Neural progenitor cell (in vitro differentiated cells): ENCODE measurements at regions not wholly inside any gene's neighbourhood (a gene's known extent, or its start where the extent isn't known, plus 50 kb on each side); places are given as distances from the start of the nearest gene placed in this dataset.

Source experiments
- DNase-seq: peaks from one replicate; pipeline ENCODE4 v3.0.0-alpha.2; 2016; ENCODE audit warnings: low spot score
- H2AFZ ChIP-seq: fragments of 200-600 bp; sonication (generic); replicated peaks from 2 replicates; pipeline ENCODE4 v1.6.1; 2016; ENCODE audit warnings: antibody characterized with exemption
- H3F3A ChIP-seq: fragments of 200-600 bp; sonication (generic); 2 replicates; pipeline ENCODE4 v1.6.1; 2016; ENCODE audit warnings: antibody characterized with exemption, low read depth
- H3K27ac ChIP-seq: fragments of 200-600 bp; sonication (generic); 2 replicates; pipeline ENCODE4 v1.5.1; 2016; ENCODE audit warnings: mild to moderate bottlenecking
- H3K27me3 ChIP-seq: fragments of 200-600 bp; sonication (generic); 2 replicates; pipeline ENCODE4 v1.6.1; 2016; ENCODE audit warnings: mild to moderate bottlenecking, moderate library complexity
- H3K36me3 ChIP-seq: fragments of 200-600 bp; sonication (generic); 2 replicates; pipeline ENCODE4 v1.5.1; 2016
- H3K4me1 ChIP-seq: fragments of 200-600 bp; sonication (generic); 2 replicates; pipeline ENCODE4 v1.6.1; 2016; ENCODE audit warnings: mixed run types
- H3K4me2 ChIP-seq: fragments of 200-600 bp; sonication (generic); 2 replicates; pipeline ENCODE4 v1.6.1; 2016
- H3K4me3 ChIP-seq: fragments of 200-600 bp; sonication (generic); 2 replicates; pipeline ENCODE4 v1.5.1; 2016
- H3K79me2 ChIP-seq: fragments of 200-600 bp; sonication (generic); 2 replicates; pipeline ENCODE4 v1.6.1; 2016; ENCODE audit warnings: low read depth
- H3K9ac ChIP-seq: fragments of 200-600 bp; sonication (generic); 2 replicates; pipeline ENCODE4 v1.6.1; 2016
- H3K9me3 ChIP-seq: fragments of 200-600 bp; sonication (generic); 2 replicates; pipeline ENCODE4 v1.5.1; 2016; ENCODE audit warnings: low read depth
- H4K20me1 ChIP-seq: fragments of 200-600 bp; sonication (generic); 2 replicates; pipeline ENCODE4 v1.6.1; 2016; ENCODE audit warnings: low read depth
- H3K27ac Mint-ChIP-seq: 3 replicates; pipeline ENCODE4 v1.8.0; 2021; ENCODE audit warnings: mixed read lengths
- H3K27me3 Mint-ChIP-seq: 2 replicates; pipeline ENCODE4 v1.8.0; 2022; ENCODE audit warnings: low read depth, mild to moderate bottlenecking, inconsistent platforms, moderate library complexity, mixed read lengths; ENCODE audit not compliant: insufficient read depth
- H3K36me3 Mint-ChIP-seq: 3 replicates; pipeline ENCODE4 v1.8.0; 2021; ENCODE audit warnings: mixed read lengths
- H3K4me1 Mint-ChIP-seq: 3 replicates; pipeline ENCODE4 v1.8.0; 2021; ENCODE audit warnings: mixed read lengths
- H3K4me3 Mint-ChIP-seq: 3 replicates; pipeline ENCODE4 v1.8.0; 2021; ENCODE audit warnings: mild to moderate bottlenecking, moderate library complexity, mixed read lengths
- H3K9me3 Mint-ChIP-seq: 3 replicates; pipeline ENCODE4 v1.8.0; 2020; ENCODE audit warnings: mixed read lengths
- EZH2 ChIP-seq: fragments of 200-600 bp; sonication (generic); IDR thresholded peaks from 2 replicates; pipeline ENCODE4 v1.6.1; 2017; ENCODE audit warnings: antibody characterized with exemption, mild to moderate bottlenecking, moderate library complexity
- EZH2phosphoT487 ChIP-seq: fragments of 200-600 bp; sonication (generic); IDR thresholded peaks from 2 replicates; pipeline ENCODE4 v1.6.1; 2017; ENCODE audit warnings: antibody characterized with exemption
- TF ChIP-seq, protein P1 (sequence below): fragments of 200-600 bp; sonication (generic); IDR thresholded peaks from 2 replicates; pipeline ENCODE4 v1.5.1; 2017; ENCODE audit warnings: antibody characterized with exemption, mild to moderate bottlenecking

DNA sequence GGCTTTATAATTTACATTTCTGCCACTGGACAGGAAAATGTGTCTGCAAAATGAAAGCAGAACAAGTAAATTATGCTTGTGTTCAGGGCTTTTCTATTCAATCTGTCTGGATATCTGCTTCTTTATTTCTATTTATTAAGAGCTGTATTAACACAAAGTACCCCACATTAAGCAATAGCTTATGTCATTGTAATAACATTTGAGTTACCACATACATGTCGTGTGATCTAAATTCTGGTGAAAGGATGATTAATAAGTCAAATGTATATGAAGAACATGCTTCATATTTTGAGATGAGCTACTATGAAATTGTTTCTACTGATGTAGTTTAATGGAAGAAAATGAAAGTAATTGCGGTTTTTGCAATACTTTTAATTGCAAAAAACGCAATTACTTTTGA, 238.2 kb downstream of the KCNJ2 start:
- no peaks in the 10 kb centered on the region for H3K9me3 ChIP-seq
- H3K27me3 ChIP-seq = no peaks in the 10 kb centered on the region
- TF ChIP-seq, protein P1, sequence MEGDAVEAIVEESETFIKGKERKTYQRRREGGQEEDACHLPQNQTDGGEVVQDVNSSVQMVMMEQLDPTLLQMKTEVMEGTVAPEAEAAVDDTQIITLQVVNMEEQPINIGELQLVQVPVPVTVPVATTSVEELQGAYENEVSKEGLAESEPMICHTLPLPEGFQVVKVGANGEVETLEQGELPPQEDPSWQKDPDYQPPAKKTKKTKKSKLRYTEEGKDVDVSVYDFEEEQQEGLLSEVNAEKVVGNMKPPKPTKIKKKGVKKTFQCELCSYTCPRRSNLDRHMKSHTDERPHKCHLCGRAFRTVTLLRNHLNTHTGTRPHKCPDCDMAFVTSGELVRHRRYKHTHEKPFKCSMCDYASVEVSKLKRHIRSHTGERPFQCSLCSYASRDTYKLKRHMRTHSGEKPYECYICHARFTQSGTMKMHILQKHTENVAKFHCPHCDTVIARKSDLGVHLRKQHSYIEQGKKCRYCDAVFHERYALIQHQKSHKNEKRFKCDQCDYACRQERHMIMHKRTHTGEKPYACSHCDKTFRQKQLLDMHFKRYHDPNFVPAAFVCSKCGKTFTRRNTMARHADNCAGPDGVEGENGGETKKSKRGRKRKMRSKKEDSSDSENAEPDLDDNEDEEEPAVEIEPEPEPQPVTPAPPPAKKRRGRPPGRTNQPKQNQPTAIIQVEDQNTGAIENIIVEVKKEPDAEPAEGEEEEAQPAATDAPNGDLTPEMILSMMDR = no peak
- TF ChIP-seq EZH2phosphoT487 = no peak
- TF ChIP-seq EZH2 = no peak
- no peaks in the 10 kb centered on the region for H3K9me3 Mint-ChIP-seq
- H3K27ac ChIP-seq = no peak overlapping the region
- H3K36me3 Mint-ChIP-seq = no peaks in the 10 kb centered on the region
- no peak overlapping the region for H3K4me2 ChIP-seq
- DNase-seq = no peak
- no peak overlapping the region for H2AFZ ChIP-seq
- H3K9ac ChIP-seq = no peak overlapping the region
- no peaks in the 10 kb centered on the region for H3K36me3 ChIP-seq
- no peaks in the 10 kb centered on the region for H4K20me1 ChIP-seq
- H3K27me3 Mint-ChIP-seq = no peaks in the 10 kb centered on the region
- H3K4me1 ChIP-seq = no peaks in the 10 kb centered on the region
- H3K4me3 Mint-ChIP-seq = no peak overlapping the region
- no peaks in the 10 kb centered on the region for H3F3A ChIP-seq
- no peak overlapping the region for H3K4me3 ChIP-seq
- H3K79me2 ChIP-seq = no peaks in the 10 kb centered on the region
- H3K27ac Mint-ChIP-seq = no peak overlapping the region
- peaks cover 2% of the 10 kb centered on the region for H3K4me1 Mint-ChIP-seq

DNA sequence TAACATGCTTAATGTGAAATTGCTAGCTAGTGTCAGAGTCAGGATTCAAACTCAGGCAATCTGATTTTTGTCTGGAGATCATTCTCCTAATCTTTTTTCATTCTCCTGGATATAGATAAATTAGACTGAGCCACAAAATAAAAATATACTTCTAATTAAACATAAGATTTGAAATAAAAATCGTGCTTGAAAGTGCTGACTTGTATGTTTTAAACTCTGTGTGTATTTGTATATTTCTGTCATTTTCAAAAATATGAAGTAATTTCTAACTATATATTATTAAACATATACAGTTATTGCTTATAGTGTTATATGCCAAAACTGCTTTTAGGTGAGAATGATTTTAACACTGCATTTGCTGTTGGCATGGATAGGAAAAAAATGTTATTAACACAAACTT, 239.4 kb downstream of the KCNJ2 start:
- H3K9ac ChIP-seq = no peak overlapping the region
- no peaks in the 10 kb centered on the region for H3K9me3 ChIP-seq
- no peaks in the 10 kb centered on the region for H3K79me2 ChIP-seq
- H3K36me3 ChIP-seq = no peaks in the 10 kb centered on the region
- no peak overlapping the region for H2AFZ ChIP-seq
- no peaks in the 10 kb centered on the region for H3K9me3 Mint-ChIP-seq
- H3K27ac Mint-ChIP-seq = no peak overlapping the region
- H3F3A ChIP-seq = no peaks in the 10 kb centered on the region
- no peaks in the 10 kb centered on the region for H3K27me3 Mint-ChIP-seq
- no peak overlapping the region for H3K4me3 ChIP-seq
- no peak for TF ChIP-seq EZH2
- TF ChIP-seq, protein P1 = no peak
- no peak for TF ChIP-seq EZH2phosphoT487
- DNase-seq = no peak
- no peak overlapping the region for H3K4me2 ChIP-seq
- H3K4me1 Mint-ChIP-seq = peaks cover under 1% of the 10 kb centered on the region
- H3K27me3 ChIP-seq = no peaks in the 10 kb centered on the region
- no peak overlapping the region for H3K4me3 Mint-ChIP-seq
- no peaks in the 10 kb centered on the region for H3K4me1 ChIP-seq
- no peak overlapping the region for H3K27ac ChIP-seq
- H3K36me3 Mint-ChIP-seq = no peaks in the 10 kb centered on the region
- no peaks in the 10 kb centered on the region for H4K20me1 ChIP-seq

DNA sequence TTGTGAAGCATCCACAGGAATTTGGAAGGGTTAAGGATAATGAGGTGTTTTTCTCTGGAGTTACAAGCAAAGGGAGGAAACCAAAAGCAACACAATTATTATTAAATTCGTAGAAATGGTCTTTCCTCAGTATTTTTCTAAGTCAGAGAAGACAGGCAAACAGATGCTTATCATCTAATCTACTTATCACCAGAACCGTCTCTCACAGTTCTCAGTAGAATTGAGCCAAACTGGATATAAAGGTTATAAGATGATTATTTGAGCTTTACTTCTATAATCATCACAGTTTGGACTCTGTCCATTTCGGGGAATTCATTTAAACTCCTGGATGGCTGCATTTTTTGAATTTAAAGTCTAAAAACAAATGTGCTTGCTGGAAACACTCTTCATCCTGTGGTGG, 245.0 kb downstream of the KCNJ2 start:
- no peak overlapping the region for H3K4me2 ChIP-seq
- no peaks in the 10 kb centered on the region for H4K20me1 ChIP-seq
- H3K36me3 ChIP-seq = no peaks in the 10 kb centered on the region
- H3K9me3 ChIP-seq = no peaks in the 10 kb centered on the region
- no peak overlapping the region for H3K9ac ChIP-seq
- TF ChIP-seq EZH2phosphoT487 (no peak), EZH2 (no peak)
- TF ChIP-seq, protein P1 = no peak
- DNase-seq = no peak
- H3K4me3 ChIP-seq = no peak overlapping the region
- H3F3A ChIP-seq = no peaks in the 10 kb centered on the region
- H2AFZ ChIP-seq = no peak overlapping the region
- Mint-ChIP-seq H3K9me3 (no peaks in the 10 kb centered on the region), H3K4me3 (no peak overlapping the region), H3K36me3 (no peaks in the 10 kb centered on the region), H3K27ac (no peak overlapping the region), H3K27me3 (no peaks in the 10 kb centered on the region), H3K4me1 (peaks cover 3% of the 10 kb centered on the region)
- H3K4me1 ChIP-seq = peaks cover 5% of the 10 kb centered on the region
- H3K27me3 ChIP-seq = no peaks in the 10 kb centered on the region
- no peak overlapping the region for H3K27ac ChIP-seq
- no peaks in the 10 kb centered on the region for H3K79me2 ChIP-seq
